NCI-H1694 (cell line): ENCODE measurements at regions not wholly inside any gene's neighbourhood (a gene's known extent, or its start where the extent isn't known, plus 50 kb on each side); places are given as distances from the start of the nearest gene placed in this dataset.
"Not testable (repeated sequence)": the region's sequence is repeated elsewhere in the genome, so short reads cannot be mapped to it uniquely, and the experiment has no call there.

Source experiments
- DNase-seq: peaks from one replicate; lab custom pipeline; 2025; lab: John Stamatoyannopoulos, UW

DNA sequence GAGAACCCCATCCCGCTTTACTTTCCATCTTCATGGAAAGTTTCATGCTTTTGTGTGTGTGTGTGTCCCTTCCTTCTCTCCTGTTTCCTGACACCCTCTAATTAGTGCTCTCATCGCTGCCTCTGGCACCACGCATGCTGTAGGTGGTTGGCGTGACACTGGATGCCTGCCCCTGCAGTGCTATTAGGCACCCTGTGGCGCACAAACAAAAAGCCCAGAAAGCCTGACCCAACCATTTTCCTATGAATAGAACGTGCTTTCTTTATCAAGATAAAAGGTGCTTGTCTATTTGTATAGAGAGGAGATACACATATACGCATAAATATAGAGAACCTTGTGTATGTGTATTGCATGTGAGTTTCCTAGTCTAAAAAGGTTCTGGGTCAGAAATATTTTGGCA lies 120.8 kb upstream of the CDCA7L start:
- no peak for DNase-seq

GRCh38 chr7:22064816-22065215 lies 119.1 kb upstream of the CDCA7L start:
- no peak for DNase-seq

DNA sequence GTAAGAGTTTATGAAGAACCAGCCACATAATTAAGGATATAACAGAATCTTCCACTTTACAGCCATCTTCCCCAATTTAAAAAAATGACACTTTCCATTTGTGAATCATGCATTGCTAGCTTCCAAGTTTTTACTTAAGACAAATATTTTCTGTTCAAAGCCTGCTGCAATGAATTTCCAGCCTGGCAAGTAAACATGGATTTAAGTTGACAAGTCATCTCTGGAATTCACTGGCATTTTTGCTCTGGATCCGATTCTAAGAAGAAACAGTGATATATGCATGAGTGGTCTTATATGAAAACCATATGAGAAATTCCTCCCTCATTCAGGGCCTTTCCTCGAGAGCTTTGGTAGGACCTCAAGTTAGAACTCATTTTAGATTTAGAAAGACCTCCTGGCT lies 116.1 kb upstream of the CDCA7L start:
- DNase-seq = no peak

- no peak for DNase-seq
Measured at GRCh38 chr7:22060863-22061262, 115.2 kb upstream of the CDCA7L start.

DNA sequence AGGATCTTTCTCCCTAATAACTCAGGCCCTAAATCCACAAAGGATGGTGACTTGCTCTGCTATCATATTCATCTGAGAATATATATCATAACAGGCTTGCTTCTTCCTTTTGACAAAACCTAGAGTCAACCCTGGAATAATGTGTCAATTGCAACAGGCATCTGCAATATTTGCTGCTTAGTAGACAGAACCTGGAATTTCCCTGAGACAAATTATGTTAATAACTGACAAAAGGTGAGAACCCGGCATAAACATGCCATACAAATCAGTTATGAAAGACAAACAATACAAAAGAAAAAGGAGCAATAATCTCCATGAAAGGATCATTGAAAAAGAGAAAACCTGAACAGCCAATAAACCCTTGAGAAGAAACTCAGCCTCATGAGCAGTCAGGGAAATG lies 114.5 kb upstream of the CDCA7L start:
- DNase-seq = no peak

- no peak for DNase-seq
Measured at GRCh38 chr7:22055226-22055625, 109.5 kb upstream of the CDCA7L start.

DNA sequence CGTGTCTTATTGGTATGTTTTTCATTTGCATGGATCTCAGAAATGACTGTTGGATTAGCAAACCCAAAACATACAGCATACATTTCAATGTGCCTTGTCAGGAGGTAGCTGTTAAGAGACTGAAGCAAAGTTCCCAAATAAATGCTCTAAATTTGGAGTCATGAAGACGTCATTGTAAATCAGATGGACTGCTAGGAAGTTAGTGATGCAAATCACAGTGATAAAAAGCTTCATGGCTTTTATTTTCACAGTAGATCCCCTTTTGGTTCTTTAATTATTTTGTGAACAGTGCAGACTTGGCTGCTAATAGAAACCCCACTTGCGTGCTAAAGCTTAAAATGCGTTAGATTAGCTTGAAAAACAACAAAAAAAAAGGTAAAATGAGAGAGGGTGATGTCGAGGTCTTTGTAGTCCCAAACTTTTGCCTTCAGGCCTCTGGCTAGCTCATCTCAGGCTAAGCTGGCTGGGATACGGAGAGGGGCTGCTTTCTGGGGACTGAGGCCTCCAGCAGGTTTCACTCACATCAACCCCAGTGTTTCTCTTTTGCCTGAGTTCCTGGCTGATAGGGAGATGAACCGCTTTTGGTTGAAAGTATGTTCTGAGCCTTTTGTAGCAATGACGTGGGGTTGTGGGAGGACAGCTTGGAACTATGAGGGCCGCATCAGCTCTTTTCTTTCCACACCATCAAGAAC lies 107.1 kb upstream of the CDCA7L start:
- no peak for DNase-seq

DNA sequence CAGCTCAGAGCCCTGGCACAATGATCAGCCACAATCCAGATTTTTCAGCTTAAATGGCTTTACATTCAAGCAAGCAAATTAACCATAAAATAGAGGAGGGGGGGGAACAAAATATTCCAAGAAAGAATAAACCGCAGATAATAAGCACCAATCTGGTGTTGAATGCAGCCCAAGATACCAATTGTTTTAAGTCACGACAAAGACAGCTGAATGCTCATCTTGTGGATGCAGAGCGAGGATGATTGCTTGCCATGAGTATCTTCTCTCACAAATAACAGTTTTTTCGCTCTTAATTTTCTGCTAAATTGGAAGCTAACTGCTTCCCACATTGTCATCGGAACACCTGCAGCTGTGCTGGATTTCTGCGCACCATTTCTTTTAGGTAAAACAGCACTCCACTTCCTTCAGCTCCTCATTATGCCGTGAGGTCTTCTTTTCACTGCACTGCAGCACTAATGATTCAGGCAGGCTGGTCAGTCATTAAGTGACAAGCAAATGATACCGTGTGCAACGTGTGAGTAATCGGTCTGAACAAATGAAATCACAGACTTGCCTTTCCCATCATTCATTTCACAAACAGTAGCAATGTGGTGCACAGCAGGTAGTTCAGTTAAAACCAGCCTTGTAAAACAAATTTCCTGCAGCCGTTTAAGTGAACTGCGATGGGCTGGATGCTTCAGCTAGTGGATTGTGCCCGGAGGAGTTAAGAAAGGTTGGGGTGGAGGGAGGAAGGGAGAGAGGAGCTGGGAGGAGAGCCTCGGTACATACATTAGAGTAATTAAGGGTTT lies 106.4 kb upstream of the CDCA7L start:
- no peak for DNase-seq

- DNase-seq = no peak
Measured at GRCh38 chr7:22049766-22050500, 104.2 kb upstream of the CDCA7L start.

- no peak for DNase-seq
Measured at GRCh38 chr7:22043367-22043766, 97.7 kb upstream of the CDCA7L start.

DNA sequence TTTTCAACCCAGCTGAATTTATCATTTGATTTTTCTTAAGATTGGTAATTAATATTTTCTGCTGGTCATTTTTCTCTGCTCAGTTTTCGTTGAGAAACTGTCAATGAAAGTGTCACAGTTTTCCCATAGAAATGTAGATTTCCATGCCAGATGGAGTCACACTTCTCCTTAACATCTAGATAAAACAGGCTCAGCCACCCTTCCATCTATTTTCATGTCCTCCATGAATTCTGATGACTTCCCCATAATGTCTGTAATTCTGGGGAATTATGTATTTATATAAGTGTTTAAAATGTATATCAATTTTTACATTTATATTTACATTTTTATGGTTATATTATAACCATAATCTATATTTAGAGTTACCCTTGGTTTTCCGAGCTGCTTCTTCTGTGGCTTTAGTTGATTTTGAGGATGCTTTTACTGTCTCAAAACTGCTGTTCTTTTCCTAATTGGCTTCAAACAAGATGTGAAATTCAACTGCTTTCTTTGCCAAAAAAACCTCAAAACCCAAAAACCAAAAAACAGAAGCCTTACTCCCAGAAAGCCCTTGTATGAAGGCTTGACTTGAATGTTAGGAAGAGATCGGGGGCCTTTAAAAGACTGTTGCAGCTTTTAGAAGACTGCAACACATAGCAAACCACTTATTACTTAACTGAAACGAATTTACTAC lies 95.4 kb upstream of the CDCA7L start:
- DNase-seq = no peak

GRCh38 chr7:22039670-22040069 lies 94.0 kb upstream of the CDCA7L start:
- no peak for DNase-seq

GRCh38 chr7:22032356-22032755 lies 86.7 kb upstream of the CDCA7L start:
- DNase-seq = not testable (repeated sequence)

DNA sequence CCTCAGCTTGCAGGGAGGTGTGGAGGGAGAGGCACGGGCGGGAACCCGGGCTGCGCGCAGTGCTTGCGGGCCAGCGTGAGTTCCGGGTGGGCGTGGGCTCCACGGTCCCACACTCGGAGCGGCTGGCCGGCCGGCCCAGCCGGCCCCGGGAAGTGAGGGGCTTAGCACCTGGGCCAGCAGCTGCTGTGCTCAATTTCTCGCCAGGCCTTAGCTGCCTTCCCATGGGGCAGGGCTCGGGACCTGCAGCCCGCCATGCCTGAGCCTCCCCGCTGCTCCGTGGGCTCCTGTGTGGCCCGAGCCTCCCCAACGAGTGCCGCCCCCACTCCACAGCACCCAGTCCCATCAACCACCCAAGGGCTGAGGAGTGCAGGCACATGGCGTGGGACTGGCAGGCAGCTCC lies 83.0 kb upstream of the CDCA7L start:
- not testable (repeated sequence) for DNase-seq

DNA sequence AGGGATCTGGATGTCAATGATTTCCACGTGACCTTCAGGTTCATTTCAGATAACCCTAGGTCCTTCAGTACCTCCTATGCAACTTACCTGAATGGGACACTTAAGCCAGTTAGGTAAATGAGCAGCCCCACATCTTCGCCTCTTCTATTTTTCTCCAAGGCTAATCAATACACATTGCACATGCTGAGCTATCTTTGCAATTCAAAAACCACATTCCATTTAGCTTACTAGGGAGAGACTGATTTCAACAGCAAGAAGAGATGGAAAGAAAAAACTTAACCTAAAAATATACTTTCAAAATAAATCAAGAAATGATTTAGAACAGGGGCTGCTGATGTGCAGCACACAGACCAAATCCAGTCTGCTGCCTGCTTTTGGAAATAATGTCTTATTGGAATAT lies 81.8 kb upstream of the CDCA7L start:
- no peak for DNase-seq

- no peak for DNase-seq
Measured at GRCh38 chr7:22025983-22026382, 80.3 kb upstream of the CDCA7L start.

DNA sequence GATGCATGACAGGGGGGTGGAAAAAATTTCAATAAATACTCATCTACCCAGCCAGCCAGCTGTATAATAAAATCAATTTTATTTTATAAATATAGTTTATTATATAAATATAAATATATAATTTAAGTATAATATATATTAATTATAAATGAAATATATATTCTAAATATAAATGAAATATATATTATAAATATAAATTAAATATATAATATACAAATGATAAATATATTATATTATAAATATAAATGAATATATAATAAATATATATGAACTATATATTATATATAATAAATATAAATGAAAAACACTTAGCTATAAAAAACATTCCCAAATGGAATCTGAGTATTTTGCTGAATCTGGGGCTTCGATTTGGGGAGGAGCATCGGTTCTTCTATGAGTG lies 79.4 kb upstream of the CDCA7L start:
- DNase-seq = no peak

DNA sequence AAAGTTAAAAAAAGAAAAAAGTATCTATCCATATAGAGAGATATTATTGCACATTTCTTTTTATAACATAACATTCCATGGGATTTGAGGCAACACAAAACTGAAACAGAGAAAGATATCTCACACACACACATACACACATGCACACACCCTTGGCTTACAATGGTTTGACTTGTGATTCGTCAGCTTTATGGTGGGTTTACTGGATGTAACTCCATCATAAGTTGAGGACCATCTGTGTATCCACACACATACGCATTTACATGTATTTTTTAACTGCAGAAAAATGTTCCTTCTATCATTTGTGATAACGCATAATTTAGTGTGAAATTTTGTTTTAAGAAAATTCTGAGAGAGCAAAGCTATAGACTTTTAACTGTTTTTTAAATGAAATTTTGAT lies 74.2 kb upstream of the CDCA7L start:
- no peak for DNase-seq

- no peak for DNase-seq
Measured at GRCh38 chr7:22016507-22016906, 70.8 kb upstream of the CDCA7L start.

DNA sequence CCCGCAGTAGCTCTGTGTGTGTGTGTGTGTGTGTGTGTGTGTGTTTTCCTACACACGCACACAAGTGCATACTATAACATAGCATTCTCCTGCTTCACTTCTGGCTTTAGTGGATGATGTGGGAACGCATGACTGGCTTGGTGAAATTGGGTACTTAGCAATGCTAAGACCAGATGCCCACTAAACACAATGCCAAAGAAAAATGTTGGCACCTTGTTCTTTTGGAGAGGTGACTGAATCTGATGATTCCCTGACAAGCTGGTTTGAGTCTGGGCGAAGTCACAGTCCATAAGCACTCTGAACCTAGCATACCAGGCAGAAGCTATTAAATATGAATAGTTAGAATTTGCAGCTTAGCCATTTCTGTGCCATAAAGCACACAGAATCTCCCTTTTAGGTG lies 68.0 kb upstream of the CDCA7L start:
- no peak for DNase-seq

DNA sequence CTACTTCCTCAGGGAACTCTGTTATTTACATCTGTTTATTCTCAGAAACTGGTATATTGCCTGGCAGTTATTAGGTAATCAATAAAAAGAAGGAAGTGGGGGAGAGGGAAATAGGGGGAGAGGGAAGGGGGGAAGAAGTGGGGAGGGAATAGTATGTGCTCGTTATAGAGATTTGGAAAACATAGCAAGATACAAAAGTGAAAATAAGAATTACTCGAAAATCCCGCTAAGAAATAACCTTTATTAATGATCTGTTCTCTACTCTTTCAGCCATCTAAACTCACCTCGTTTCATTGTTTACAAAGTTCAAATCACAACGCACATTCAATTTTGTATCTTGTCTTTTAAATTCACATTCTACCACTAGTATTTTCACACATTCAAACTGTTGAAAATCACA lies 63.0 kb upstream of the CDCA7L start:
- DNase-seq = no peak

- DNase-seq = no peak
Measured at GRCh38 chr7:22008087-22008486, 62.4 kb upstream of the CDCA7L start.

- DNase-seq = no peak
Measured at GRCh38 chr7:22005151-22005550, 59.5 kb upstream of the CDCA7L start.
